HG02678 (cell line): ENCODE measurements at regions not wholly inside any gene's neighbourhood (a gene's known extent, or its start where the extent isn't known, plus 50 kb on each side); places are given as distances from the start of the nearest gene placed in this dataset.

Source experiments
- ATAC-seq: cut with Tn5 transposase; IDR thresholded peaks from one replicate; pipeline ENCODE4 v1.9.1; 2021; ENCODE audit warnings: mild to moderate bottlenecking, moderate library complexity; ENCODE audit not compliant: unreplicated experiment

DNA sequence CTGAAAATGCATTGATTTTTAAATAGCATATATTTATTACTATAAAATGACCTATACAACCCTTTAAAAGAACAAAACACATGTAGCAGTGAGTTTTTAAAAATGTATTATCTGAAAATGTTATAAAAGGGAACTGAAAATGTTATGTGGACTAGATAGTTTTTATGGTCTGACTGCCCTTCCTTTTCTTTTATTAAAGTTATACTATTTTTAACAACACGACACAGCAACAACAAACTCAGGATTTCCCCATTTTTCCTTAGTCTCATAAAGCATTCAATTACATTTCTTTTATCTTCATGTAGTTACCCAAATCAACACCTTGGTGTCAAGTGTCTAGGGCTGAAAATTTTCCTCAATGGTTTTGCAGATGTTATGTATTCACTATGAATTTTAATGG is 132.8 kb upstream of the TMEFF2 start:
- no peak for ATAC-seq

- ATAC-seq: no peak
Observed at GRCh38 chr2:192315543-192315942, 120.8 kb upstream of the TMEFF2 start.

DNA sequence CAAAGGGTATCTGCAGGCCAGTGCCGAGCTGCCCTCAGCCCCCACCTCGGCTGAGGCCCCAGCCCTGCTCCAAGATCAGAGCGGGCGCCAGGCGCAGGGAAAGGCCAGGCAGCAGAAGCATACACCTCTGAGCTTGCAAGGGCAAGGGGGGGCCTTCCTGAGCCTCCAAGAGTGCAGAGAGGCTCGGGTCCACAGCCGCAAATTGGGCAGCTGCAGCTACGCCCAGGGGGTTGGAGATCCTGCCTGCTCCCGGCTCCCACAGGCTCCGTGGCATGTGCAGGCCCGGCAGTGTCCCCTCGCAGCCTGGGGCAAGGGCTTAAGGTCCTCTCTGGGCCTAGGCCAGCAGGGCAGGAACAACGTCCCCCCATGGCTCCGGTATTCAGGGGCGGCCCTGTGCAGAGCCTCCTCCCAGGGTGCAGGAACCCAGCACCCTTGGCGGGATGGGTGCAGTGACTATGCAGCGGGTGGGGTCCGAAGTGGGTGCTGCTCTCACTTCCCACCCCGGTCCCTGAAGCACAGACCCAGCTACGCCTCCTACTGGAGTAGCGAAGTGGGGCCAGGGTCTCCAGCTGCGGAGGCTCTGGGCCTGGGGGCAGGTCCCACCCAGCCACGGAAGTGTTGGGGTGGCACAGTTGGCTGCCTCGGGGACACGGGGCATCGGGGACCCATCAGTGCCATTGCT is 120.2 kb upstream of the TMEFF2 start:
- ATAC-seq: no peak

- ATAC-seq: no peak
Observed at GRCh38 chr2:192313773-192314172, 119.0 kb upstream of the TMEFF2 start.

DNA sequence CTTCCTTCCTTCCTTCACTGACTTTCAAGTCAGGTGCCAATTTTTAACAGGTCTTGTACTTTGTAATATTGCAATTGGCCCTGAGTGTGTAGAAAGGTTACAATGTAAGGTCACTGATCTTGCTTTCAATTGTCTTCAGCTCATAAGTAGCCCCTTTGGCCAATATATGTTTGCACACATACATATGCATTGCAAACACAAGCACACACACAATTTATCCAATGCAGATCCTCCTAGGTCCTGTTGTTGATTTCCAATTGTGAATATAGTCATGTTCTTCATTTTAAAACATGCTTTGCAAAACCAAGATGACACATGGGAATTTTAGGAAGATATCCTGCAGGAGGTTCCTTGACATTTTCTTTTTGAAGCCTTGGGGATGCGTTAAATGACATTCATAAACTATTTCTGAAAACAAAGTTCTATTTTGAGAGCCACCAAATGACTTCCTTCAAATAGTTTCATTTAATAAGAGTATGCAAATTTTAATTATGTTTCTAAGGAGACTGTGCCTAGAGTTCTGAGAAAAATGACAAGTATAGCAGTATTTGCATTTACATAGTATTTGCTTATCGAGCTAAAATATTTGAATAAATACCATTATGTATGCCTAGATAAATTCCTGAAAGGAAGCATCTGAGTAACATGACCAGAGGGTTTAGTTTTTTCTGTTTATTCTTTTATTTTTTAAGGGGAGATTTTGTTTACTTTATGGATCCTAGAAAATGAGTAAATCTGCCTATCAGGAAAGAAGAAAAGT is 117.1 kb upstream of the TMEFF2 start:
- ATAC-seq: no peak

DNA sequence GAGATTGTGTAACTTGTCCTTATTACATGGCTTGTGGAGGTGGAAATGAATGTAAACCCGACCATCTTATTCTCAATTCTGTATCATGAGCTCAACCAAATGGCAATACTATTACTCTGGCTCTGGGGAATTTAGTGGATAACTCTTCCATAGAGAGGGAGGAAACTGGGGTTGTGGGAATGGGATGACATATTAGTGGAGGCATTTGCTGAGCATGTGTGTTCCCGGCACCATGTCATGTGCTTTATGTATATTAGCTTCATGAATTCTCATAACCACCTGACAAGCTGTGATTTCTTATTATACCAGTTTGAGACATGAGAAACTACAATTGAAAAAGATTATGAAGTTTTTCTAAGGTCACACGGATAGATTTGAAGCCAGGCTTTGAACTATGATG is 112.8 kb upstream of the TMEFF2 start:
- no peak for ATAC-seq

DNA sequence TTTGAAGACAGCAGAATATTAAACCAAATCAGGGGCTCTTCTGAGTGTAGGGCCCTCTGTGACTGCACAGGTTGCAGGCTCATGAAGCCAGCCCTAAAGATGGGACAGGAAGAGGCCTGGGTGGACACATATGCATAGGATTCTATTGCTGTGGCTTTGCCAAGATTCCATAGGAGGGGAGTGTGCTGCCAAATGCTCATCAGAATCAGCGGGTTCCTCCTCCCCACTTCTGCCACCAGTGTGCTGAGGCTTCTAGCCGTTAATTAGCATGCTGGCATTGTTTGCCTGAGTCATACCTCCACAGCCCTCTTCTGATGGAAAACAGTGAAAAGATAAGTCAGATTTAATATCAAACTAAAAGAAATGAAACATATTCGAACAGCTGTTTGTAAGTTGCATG is 103.9 kb upstream of the TMEFF2 start:
- no peak for ATAC-seq

DNA sequence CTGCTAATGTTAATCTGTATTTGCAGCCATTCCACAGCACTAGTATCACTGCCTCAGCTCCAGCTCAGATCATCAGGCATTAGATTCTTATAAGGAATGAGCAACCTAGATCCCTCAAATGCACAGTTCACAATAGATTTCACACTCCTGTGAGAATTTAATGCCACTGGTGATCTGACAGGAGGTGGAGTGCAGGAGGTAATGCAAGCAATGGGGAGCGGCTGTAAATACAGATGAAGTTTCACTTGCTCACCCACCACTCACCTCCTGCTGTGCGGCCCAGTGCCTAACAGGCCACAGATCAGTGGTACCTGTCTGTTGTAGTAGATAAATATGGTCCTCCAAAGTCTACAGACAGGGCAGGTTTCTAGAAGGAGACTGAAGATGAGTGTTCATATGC is 97.7 kb upstream of the TMEFF2 start:
- ATAC-seq: no peak

DNA sequence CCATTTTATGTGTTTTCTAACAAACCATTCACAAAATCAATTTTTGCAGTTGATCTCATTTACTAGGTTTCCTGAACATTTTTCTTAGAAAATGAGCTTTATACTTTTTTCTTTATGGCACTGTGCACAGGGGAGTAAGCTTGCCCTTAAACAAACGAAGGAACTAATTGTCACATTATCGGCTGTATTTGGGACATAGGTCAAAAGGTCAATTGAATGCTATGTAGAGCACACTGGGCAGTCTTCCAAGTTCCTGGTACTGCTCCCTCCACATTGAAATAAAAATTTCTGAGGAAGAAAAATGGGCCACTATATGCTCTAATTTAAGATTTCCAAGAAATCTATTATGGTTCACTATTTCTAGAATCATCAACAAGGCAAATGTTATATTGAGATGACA is 93.6 kb upstream of the TMEFF2 start:
- no peak for ATAC-seq

DNA sequence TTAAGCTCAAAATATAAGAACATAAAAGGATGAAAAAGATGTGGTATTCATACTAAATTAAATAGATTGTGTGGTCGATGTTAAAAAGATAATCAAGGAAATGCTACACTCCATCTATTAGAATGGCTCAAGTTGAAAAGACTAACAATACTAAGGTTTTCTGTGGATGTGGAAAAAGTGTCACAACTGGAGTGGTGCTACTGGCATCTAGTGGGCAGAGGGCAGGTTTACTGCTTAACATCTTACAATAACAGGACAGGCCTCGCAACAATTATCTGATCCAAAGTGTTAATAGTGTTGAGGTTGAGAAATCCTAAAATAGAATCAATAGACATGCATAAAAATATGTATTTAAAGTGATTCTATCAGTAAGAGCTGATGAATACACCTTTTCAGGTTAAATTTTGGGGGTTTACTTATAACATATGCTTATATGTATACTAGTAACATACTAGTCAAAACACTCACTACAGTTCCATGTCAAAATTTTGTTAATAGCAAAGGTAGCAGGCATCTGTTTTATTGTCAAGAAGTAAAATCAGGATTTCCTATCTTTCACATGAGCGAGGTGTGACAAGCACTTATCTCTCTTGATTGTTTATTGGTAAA is 91.5 kb upstream of the TMEFF2 start:
- ATAC-seq: no peak

DNA sequence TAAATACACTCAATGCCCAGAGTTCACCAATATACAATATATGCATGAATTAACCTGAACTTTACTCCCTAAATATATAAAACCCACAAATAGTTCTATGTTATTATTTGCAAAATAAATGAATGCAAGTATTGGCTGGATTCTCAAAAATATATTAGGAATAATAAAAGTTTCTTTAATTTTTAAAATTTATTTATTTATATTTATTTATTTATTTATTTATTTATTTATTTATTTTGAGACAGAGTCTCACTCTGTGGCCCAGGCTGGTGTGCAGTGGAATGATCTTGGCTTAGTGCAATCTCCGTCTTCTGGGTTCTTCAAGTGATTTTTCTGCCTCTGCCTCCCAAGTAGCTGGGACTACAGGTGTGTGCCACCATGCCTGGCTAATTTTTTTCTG is 88.7 kb upstream of the TMEFF2 start:
- ATAC-seq: no peak

DNA sequence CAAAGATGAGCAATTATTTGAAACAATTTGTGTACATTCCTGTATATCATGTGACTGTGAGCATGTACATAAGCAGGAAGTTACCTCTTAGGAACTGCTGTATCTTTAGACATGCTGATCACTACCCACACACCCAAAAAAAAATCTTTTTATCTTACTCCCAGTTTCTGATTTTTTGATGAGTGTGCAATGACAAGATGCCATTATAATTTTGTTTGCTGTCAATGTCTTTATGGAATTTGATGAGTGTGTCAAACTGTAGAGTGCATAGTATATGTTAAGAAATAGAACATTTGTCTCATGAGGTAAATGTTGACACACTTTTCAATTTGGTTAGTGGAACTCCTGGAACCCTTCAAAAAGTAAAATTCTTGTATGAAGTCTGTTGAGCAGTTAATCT is 84.0 kb upstream of the TMEFF2 start:
- no peak for ATAC-seq

DNA sequence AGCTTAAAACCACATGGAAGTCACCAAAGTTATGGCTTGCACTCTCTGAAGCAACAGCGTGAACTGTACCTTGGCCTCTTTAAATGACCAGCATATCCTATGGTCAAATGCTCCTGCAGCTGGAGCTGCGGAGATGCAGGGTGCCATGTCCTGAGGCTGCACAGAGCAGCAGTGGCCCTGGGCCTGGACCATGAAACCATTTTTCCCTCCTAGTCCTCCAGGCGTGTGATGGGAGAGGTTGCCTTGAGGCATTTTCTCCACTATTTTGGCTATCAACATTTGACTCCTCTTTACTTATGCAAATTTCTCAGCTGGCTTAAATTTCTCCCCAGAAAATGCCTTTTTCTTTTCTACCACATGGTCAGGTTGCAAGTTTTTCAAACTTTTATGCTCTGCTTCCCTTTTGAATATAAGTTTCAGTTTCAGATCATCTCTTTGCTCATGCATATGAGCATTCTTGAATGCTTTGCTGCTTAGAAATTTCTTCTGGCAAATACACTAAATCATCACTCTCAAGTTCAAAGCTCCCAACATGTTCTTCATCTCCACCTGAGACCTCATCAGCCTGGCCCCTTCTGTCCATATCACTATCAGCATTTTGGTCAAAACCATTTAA is 82.9 kb upstream of the TMEFF2 start:
- ATAC-seq: no peak

GRCh38 chr2:192275632-192276031 is 80.9 kb upstream of the TMEFF2 start:
- no peak for ATAC-seq

DNA sequence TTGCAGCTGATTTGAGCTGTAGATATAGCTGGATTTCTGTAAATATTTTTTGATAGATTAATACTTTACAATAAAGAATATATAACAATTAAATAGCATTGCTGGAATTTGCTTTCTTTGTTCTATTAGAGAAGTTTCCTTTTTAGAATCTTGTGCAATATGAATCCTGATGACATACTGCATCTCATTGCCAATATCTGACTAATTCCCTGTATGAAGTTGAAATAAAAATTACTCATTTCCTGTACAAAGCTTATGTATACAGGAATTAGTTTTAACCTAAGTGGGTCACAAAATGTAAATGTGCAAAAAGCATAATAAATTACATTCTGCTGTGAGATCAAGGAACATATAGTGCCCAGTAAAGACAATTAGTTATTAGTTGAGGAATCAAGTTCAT is 72.8 kb upstream of the TMEFF2 start:
- no peak for ATAC-seq

GRCh38 chr2:192265751-192266150 is 71.0 kb upstream of the TMEFF2 start:
- no peak for ATAC-seq

- ATAC-seq: no peak
Observed at GRCh38 chr2:192254444-192254843, 59.7 kb upstream of the TMEFF2 start.

- no peak for ATAC-seq
Observed at GRCh38 chr2:192253692-192254091, 59.0 kb upstream of the TMEFF2 start.

DNA sequence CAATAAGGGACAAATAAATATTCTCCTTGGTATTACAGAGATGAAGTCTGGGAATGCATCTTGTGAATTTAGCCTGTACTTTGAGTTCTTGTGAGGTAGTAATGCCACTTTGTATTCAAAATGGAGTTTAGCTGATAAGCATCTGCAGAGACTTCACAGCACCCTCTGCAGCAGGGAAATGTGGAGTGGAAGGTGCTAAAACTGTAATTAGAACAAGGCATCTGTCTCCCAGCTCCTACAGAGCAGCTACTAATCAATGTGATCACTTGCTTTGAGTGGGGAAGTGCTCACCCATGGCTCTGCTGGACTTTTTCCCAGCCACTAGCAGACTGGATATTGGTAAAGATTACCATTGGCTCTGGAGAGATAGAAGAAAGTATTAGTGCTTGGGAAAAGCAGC is 56.2 kb upstream of the TMEFF2 start:
- ATAC-seq: no peak

DNA sequence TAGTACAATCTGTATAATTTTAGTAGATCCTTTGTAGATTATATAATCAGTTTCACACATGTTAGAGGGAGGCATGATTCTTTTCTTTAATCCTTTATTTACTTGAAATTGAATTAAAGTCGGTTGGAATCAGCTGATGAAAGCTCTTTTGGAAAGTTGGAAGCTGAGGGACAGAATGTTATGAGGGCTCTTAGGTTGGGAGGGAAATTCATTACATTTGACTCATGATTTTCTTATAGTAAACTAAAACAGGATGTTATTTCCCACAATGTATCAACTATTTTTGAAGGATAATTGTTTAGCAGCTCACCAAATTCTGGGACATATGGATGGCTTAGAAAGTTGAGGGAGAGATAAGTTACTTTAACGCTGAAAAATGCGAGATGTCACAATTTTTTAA is 52.7 kb upstream of the TMEFF2 start:
- ATAC-seq: no peak

- ATAC-seq: no peak
Observed at GRCh38 chr2:192246297-192246696, 51.6 kb upstream of the TMEFF2 start.

DNA sequence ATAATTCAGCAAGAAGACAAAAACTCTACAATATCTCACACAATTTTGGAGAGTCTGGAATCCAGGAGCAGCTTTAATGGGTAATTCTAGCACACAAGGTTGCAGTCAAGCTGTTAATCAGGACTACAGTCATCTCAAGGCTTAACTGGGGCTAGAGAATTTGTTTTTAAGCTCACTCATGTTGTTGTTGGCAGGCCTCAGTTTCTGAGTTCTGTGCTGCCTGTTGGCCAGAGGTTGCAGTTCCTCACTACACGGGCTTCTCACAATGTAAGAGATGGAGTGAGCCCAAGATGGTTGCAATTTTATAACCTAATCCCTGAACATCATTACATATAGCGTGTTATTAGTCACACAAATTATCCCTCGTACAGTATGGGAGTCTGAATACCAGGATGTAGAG is 50.6 kb upstream of the TMEFF2 start:
- no peak for ATAC-seq
